Hepatocyte (in vitro differentiated cells): ENCODE measurements at regions not wholly inside any gene's neighbourhood (a gene's known extent, or its start where the extent isn't known, plus 50 kb on each side); places are given as distances from the start of the nearest gene placed in this dataset.

Source experiments
- CTCF ChIP-seq: fragments of 200-600 bp; sonication (generic); IDR thresholded peaks from 2 replicates; pipeline ENCODE4 v1.5.1; 2016; ENCODE audit warnings: antibody characterized with exemption, mild to moderate bottlenecking; ENCODE audit not compliant: poor library complexity
- EZH2phosphoT487 ChIP-seq: fragments of 200-600 bp; sonication (generic); IDR thresholded peaks from one replicate; pipeline ENCODE4 v1.6.1; 2018; ENCODE audit warnings: antibody characterized with exemption, mild to moderate bottlenecking, low read depth, moderate library complexity; ENCODE audit not compliant: unreplicated experiment, severe bottlenecking

- no peak for TF ChIP-seq CTCF
- TF ChIP-seq EZH2phosphoT487, result no peak
Measured at GRCh38 chrX:127302841-127303240, 483.3 kb downstream of the PRR32 start.
